Fibroblast of pulmonary artery (primary cell): ENCODE measurements at regions not wholly inside any gene's neighbourhood (a gene's known extent, or its start where the extent isn't known, plus 50 kb on each side); places are given as distances from the start of the nearest gene placed in this dataset.

Experiments used
- DNase-seq: peaks from one replicate; pipeline ENCODE4 v3.0.0-alpha.2; 2010; ENCODE audit warnings: low read depth
- H3K4me3 ChIP-seq: replicated peaks from 2 replicates; pipeline ENCODE4 v1.5.1; 2011; ENCODE audit warnings: low read depth, mild to moderate bottlenecking, control low read depth, low read length, moderate library complexity
- CTCF ChIP-seq: IDR thresholded peaks from 2 replicates; pipeline ENCODE4 v1.5.1; 2011; ENCODE audit warnings: mild to moderate bottlenecking, control low read depth, low read length, inconsistent platforms; ENCODE audit errors: missing control alignments

- H3K4me3 ChIP-seq = no peak overlapping the region
- no peak for TF ChIP-seq CTCF
Observed at GRCh38 chr6:125658136-125658535, 91.3 kb upstream of the HEY2 start.

GRCh38 chr6:125658759-125659431 lies 90.5 kb upstream of the HEY2 start:
- peak; percentile 14 for DNase-seq
- no peak for TF ChIP-seq CTCF
- H3K4me3 ChIP-seq = no peak overlapping the region

More at GRCh38 chr6:125658136-125658535, 91.3 kb upstream of the HEY2 start:
- no peak for DNase-seq

GRCh38 chr6:125659887-125660286 lies 89.5 kb upstream of the HEY2 start:
- H3K4me3 ChIP-seq = no peak overlapping the region
- no peak for TF ChIP-seq CTCF
- DNase-seq = no peak

- H3K4me3 ChIP-seq = no peak overlapping the region
- TF ChIP-seq CTCF = no peak
- no peak for DNase-seq
Observed at GRCh38 chr6:125662296-125662695, 87.1 kb upstream of the HEY2 start.

- H3K4me3 ChIP-seq = no peak overlapping the region
- TF ChIP-seq CTCF = no peak
- DNase-seq = no peak
Observed at GRCh38 chr6:125665295-125665814, 84.1 kb upstream of the HEY2 start.

- H3K4me3 ChIP-seq = no peak overlapping the region
- TF ChIP-seq CTCF = no peak
- no peak for DNase-seq
Observed at GRCh38 chr6:125667326-125667725, 82.1 kb upstream of the HEY2 start.

GRCh38 chr6:125668071-125668470 lies 81.4 kb upstream of the HEY2 start:
- no peak for TF ChIP-seq CTCF
- no peak for DNase-seq
- no peak overlapping the region for H3K4me3 ChIP-seq
